ENCODE measurements at regions not wholly inside any gene's neighbourhood (a gene's known extent, or its start where the extent isn't known, plus 50 kb on each side); places are given as distances from the start of the nearest gene placed in this dataset.

DNA sequence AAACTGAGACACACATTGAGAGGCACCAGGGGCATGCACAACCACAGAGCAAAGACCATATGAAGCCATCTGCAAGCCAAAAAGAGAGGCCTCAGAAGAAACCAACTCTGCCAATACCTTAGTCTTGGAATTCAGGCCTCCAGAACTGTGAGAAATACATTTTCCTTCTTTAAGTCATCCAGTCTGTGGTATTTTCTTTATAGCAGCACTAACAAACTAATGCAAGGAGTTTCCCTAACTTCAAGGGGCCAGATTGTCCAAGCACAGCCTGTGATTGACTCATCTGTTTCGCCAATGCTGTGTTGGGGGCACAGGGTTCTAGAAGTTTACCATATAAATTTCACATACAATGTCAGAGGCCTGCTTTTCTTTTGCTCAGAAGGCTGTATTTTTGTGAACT, 364.6 kb downstream of the GJA1 start:
- Histone ChIP-seq H3K4me1 (ENCODE audit: insufficient read depth, low read length) (no peaks in the 10 kb centered on the region), H3K27me3 (ENCODE audit: control insufficient read depth in 1 of 2, insufficient read depth in 2 of 2, low read length in 2 of 2) (no peaks in the 10 kb centered on the region), H3K27ac (ENCODE audit: extremely low read length, insufficient read depth, low read length) (no peak overlapping the region), H3K36me3 (replicated peaks in 1 of 2; ENCODE audit: control insufficient read depth in 1 of 2, insufficient read depth in 2 of 2, low read length in 2 of 2) (no peaks in the 10 kb centered on the region), H3K9ac (ENCODE audit: insufficient read depth, low read depth, low read length) (no peak overlapping the region), H3K4me3 (replicated peaks in 1 of 3; ENCODE audit: insufficient read depth in 1 of 3, low read depth in 2 of 3, low read length in 3 of 3) (no peak overlapping the region), H4K20me1 (ENCODE audit: insufficient read depth, low read length) (no peaks in the 10 kb centered on the region), H3K9me3 (ENCODE audit: low read length) (peaks cover 57% of the 10 kb centered on the region), H3K4me2 (ENCODE audit: low read depth, low read length) (no peak overlapping the region), H2AFZ (ENCODE audit: low read length) (no peak overlapping the region), H3K79me2 (ENCODE audit: insufficient read depth, low read length) (no peaks in the 10 kb centered on the region)
- intact Hi-C loops (cut with micrococcal nuclease; ENCODE audit: unreplicated experiment), result no loop called here
- CTCF ChIA-PET (ENCODE audit: low intra/inter-chr PET ratio, low total read pairs), result no interaction called here
- 0% methylated on average over 1 of the region's 1 CpG for WGBS (ENCODE audit: low lambda C conversion rate)
- ATAC-seq (no peak), DNase-seq (ENCODE audit: low spot score) (no peak), FAIRE-seq (no peak)
- POLR2A ChIA-PET, result no interaction called here
- BruUV-seq (replicated peaks), result no TSS peak
- TF ChIP-seq ZNF7 (CRISPR knock-in tag; IDR thresholded peaks at IDR 0.05), result no peak
- no peak for TF ChIP-seq U2AF1 (optimal IDR thresholded peaks at IDR 0.05; ENCODE audit: low read depth, low read length)
- no peak for TF ChIP-seq ZNF441 (CRISPR knock-in tag; IDR thresholded peaks at IDR 0.05; ENCODE audit: borderline replicate concordance)
- in situ Hi-C loops (cut with HindIII; ENCODE audit: extremely low pct_ligation_motif_present, low pct_unique_long_range_greater_than_20kb), result no loop called here

DNA sequence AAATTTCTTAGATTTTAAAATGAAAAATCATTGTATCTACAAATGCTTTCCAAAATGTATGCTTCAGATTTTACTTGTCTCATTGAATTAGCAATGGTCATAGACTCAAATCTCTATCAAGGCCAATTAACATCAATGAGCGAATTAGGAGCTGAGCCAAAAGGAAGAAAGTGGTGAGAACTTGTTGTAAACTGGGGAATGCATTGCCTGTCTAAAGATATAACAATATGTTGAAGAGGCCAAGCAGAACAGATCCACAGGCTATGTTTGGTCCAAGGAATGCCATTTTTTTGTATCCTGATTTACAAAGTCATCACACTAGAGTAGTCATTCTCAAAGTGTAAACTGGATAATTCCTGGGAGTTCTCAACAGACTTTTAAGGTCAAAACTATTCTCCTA, 370.7 kb downstream of the GJA1 start:
- TF ChIP-seq KDM1A (CRISPR knock-in tag; IDR thresholded peaks at IDR 0.05), result no peak
- TF ChIP-seq ZNF556 (CRISPR knock-in tag; IDR thresholded peaks at IDR 0.05; ENCODE audit: borderline replicate concordance), result no peak
- TF ChIP-seq, protein P1, sequence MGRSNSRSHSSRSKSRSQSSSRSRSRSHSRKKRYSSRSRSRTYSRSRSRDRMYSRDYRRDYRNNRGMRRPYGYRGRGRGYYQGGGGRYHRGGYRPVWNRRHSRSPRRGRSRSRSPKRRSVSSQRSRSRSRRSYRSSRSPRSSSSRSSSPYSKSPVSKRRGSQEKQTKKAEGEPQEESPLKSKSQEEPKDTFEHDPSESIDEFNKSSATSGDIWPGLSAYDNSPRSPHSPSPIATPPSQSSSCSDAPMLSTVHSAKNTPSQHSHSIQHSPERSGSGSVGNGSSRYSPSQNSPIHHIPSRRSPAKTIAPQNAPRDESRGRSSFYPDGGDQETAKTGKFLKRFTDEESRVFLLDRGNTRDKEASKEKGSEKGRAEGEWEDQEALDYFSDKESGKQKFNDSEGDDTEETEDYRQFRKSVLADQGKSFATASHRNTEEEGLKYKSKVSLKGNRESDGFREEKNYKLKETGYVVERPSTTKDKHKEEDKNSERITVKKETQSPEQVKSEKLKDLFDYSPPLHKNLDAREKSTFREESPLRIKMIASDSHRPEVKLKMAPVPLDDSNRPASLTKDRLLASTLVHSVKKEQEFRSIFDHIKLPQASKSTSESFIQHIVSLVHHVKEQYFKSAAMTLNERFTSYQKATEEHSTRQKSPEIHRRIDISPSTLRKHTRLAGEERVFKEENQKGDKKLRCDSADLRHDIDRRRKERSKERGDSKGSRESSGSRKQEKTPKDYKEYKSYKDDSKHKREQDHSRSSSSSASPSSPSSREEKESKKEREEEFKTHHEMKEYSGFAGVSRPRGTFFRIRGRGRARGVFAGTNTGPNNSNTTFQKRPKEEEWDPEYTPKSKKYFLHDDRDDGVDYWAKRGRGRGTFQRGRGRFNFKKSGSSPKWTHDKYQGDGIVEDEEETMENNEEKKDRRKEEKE (IDR thresholded peaks at IDR 0.05), result no peak
- TF ChIP-seq IRX3 (CRISPR knock-in tag; IDR thresholded peaks at IDR 0.05; ENCODE audit: borderline replicate concordance, low read depth), result no peak
- TF ChIP-seq ZNF816 (CRISPR knock-in tag; IDR thresholded peaks at IDR 0.05; ENCODE audit: borderline replicate concordance), result no peak
- TF ChIP-seq, protein P2, sequence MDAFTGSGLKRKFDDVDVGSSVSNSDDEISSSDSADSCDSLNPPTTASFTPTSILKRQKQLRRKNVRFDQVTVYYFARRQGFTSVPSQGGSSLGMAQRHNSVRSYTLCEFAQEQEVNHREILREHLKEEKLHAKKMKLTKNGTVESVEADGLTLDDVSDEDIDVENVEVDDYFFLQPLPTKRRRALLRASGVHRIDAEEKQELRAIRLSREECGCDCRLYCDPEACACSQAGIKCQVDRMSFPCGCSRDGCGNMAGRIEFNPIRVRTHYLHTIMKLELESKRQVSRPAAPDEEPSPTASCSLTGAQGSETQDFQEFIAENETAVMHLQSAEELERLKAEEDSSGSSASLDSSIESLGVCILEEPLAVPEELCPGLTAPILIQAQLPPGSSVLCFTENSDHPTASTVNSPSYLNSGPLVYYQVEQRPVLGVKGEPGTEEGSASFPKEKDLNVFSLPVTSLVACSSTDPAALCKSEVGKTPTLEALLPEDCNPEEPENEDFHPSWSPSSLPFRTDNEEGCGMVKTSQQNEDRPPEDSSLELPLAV (CRISPR knock-in tag; conservative IDR thresholded peaks at IDR 0.05; ENCODE audit: low read depth), result no peak
- no peak for TF ChIP-seq MAFG (CRISPR knock-in tag; IDR thresholded peaks at IDR 0.05)
- no peak for TF ChIP-seq NFE2L2 (IDR thresholded peaks at IDR 0.05; ENCODE audit: low read length)
- TF ChIP-seq ZNF326 (CRISPR knock-in tag; IDR thresholded peaks at IDR 0.05; ENCODE audit: borderline replicate concordance), result no peak
- TF ChIP-seq CBFB (CRISPR knock-in tag; IDR thresholded peaks at IDR 0.05), result no peak
- TF ChIP-seq ATRX (CRISPR knock-in tag; IDR thresholded peaks at IDR 0.05; ENCODE audit: borderline replicate concordance), result no peak
- intact Hi-C loops (cut with micrococcal nuclease; ENCODE audit: unreplicated experiment) (no loop called here), in situ Hi-C loops (cut with HindIII; ENCODE audit: extremely low pct_ligation_motif_present, low pct_unique_long_range_greater_than_20kb) (no loop called here)
- CTCF ChIA-PET (ENCODE audit: low intra/inter-chr PET ratio, low total read pairs), result no interaction called here
- 3% methylated on average over 1 of the region's 1 CpG for WGBS (ENCODE audit: low lambda C conversion rate)
- Histone ChIP-seq H2AFZ (ENCODE audit: low read length) (no peak overlapping the region), H3K4me3 (replicated peaks in 1 of 3; ENCODE audit: insufficient read depth in 1 of 3, low read depth in 2 of 3, low read length in 3 of 3) (no peak overlapping the region), H4K20me1 (ENCODE audit: insufficient read depth, low read length) (no peaks in the 10 kb centered on the region), H3K4me1 (ENCODE audit: insufficient read depth, low read length) (no peaks in the 10 kb centered on the region), H3K9me3 (ENCODE audit: low read length) (peaks cover 20% of the 10 kb centered on the region), H3K9ac (ENCODE audit: insufficient read depth, low read depth, low read length) (no peak overlapping the region), H3K4me2 (ENCODE audit: low read depth, low read length) (no peak overlapping the region), H3K27me3 (ENCODE audit: control insufficient read depth in 1 of 2, insufficient read depth in 2 of 2, low read length in 2 of 2) (no peaks in the 10 kb centered on the region), H3K79me2 (ENCODE audit: insufficient read depth, low read length) (no peaks in the 10 kb centered on the region), H3K27ac (ENCODE audit: extremely low read length, insufficient read depth, low read length) (no peak overlapping the region), H3K36me3 (replicated peaks in 1 of 2; ENCODE audit: control insufficient read depth in 1 of 2, insufficient read depth in 2 of 2, low read length in 2 of 2) (no peaks in the 10 kb centered on the region)
- no peak for ATAC-seq
- no peak for DNase-seq (ENCODE audit: low spot score)
- FAIRE-seq, result no peak
- BruUV-seq (replicated peaks), result no TSS peak
- POLR2A ChIA-PET, result no interaction called here
